Tibial nerve (tissue), 3 donors: ENCODE measurements at regions not wholly inside any gene's neighbourhood (a gene's known extent, or its start where the extent isn't known, plus 50 kb on each side); places are given as distances from the start of the nearest gene placed in this dataset.

Experiments used
- CTCF ChIP-seq, 5 experiments: fragments of 200-600 bp in 3 of 5; fragments of 450-650 bp in 2 of 5; sonication (generic) in 3 of 5; IDR thresholded peaks; one replicate each; pipeline ENCODE4 v1.5.1; 2016 to 2019; ENCODE audit warnings: antibody characterized with exemption in 5 of 5, mild to moderate bottlenecking in 3 of 5, moderate library complexity in 2 of 5
- POLR2A ChIP-seq, 2 donors: fragments of 450-650 bp; IDR thresholded peaks; one replicate each; pipeline ENCODE4 v1.6.1; 2017; ENCODE audit warnings: antibody characterized with exemption in 2 of 2, mild to moderate bottlenecking in 2 of 2, moderate library complexity in 2 of 2

GRCh38 chr12:68509242-68509641 is 101.5 kb upstream of the RAP1B start:
- TF ChIP-seq POLR2A (IDR thresholded peaks at IDR 0.05) (no peak), CTCF (IDR thresholded peaks at IDR 0.05) (no peak)
